ENCODE measurements at regions not wholly inside any gene's neighbourhood (a gene's known extent, or its start where the extent isn't known, plus 50 kb on each side); places are given as distances from the start of the nearest gene placed in this dataset.

- H3K27me3 Mint-ChIP-seq (ENCODE audit: low read depth), result no peaks in the 10 kb centered on the region
- H2BK5ac ChIP-seq (ENCODE audit: insufficient read length, low read length), result no peak overlapping the region
- H3K79me2 ChIP-seq (ENCODE audit: insufficient read depth, low read length), result no peaks in the 10 kb centered on the region
- H2BK20ac ChIP-seq (ENCODE audit: low read depth, low read length, poor library complexity, severe bottlenecking), result no peak overlapping the region
- no peak overlapping the region for H2BK12ac ChIP-seq (ENCODE audit: insufficient read length, low read depth, low read length)
- no peak overlapping the region for H3K23ac ChIP-seq (ENCODE audit: insufficient read length, low read depth, low read length)
- H3K14ac ChIP-seq (ENCODE audit: insufficient read depth, low read length), result no peak overlapping the region
- no peaks in the 10 kb centered on the region for H3K4me1 Mint-ChIP-seq
- H3K9me3 ChIP-seq (ENCODE audit: control insufficient read depth, low read depth, low read length), result no peaks in the 10 kb centered on the region
- H4K20me1 ChIP-seq (ENCODE audit: control insufficient read depth, insufficient read depth, insufficient read length), result no peaks in the 10 kb centered on the region
- no peak overlapping the region for H4K91ac ChIP-seq (ENCODE audit: insufficient read length, low read depth, low read length)
- no peak overlapping the region for H3K56ac ChIP-seq (ENCODE audit: insufficient read length, low read depth, low read length)
- H3K9me3 Mint-ChIP-seq, result no peaks in the 10 kb centered on the region
- no peaks in the 10 kb centered on the region for H3K36me3 Mint-ChIP-seq (ENCODE audit: insufficient read depth in 1 of 3, low read depth in 3 of 3)
- no peak for TF ChIP-seq CTCF (conservative IDR thresholded peaks at IDR 0.05)
- WGBS (ENCODE audit: extremely low coverage, insufficient read length, low lambda C conversion rate), result no CpG with 5 or more reads among the region's 1 CpG
- no peak overlapping the region for H2BK15ac ChIP-seq (ENCODE audit: low read depth, low read length)
- no peaks in the 10 kb centered on the region for H3K23me2 ChIP-seq (ENCODE audit: insufficient read length, low read depth, low read length, poor library complexity, severe bottlenecking)
- H3K27ac ChIP-seq (ENCODE audit: insufficient read length, low read depth, low read length), result no peak overlapping the region
- H3K4me2 ChIP-seq (ENCODE audit: insufficient read depth, insufficient read length, low read length), result no peak overlapping the region
- no peak overlapping the region for H2BK120ac ChIP-seq (ENCODE audit: low read depth, low read length, poor library complexity, severe bottlenecking)
- no peak overlapping the region for H2AK5ac ChIP-seq (ENCODE audit: insufficient read length, low read length)
- no peaks in the 10 kb centered on the region for H3K4me1 ChIP-seq (ENCODE audit: insufficient read depth, low read length)
- no peak overlapping the region for H3K18ac ChIP-seq (ENCODE audit: insufficient read length, low read depth, low read length)
- no peak overlapping the region for H4K8ac ChIP-seq (replicated peaks; ENCODE audit: insufficient read length, low read depth, low read length)
- H3K4me3 Mint-ChIP-seq, result no peak overlapping the region
- H3T11ph ChIP-seq (ENCODE audit: low read length), result no peak overlapping the region
- H3K9ac ChIP-seq (ENCODE audit: extremely low read depth, insufficient read length, low read length), result no peak overlapping the region
- no peak overlapping the region for H3K27ac Mint-ChIP-seq
- H3K79me1 ChIP-seq (ENCODE audit: insufficient read depth, low read depth, low read length, poor library complexity, severe bottlenecking), result no peaks in the 10 kb centered on the region
- no peak overlapping the region for H4K5ac ChIP-seq (ENCODE audit: insufficient read length, low read depth, low read length)
- H3K27me3 ChIP-seq (ENCODE audit: insufficient read depth, low read length), result no peaks in the 10 kb centered on the region
- H2AFZ ChIP-seq (ENCODE audit: low read length), result no peak overlapping the region
- DNase-seq, result no peak
- no peak overlapping the region for H3K4ac ChIP-seq (ENCODE audit: low read depth, low read length)
These were observed 956.2 kb downstream of the DSC3 start for GRCh38 chr18:30086351-30086750.
